GM18861 (cell line): ENCODE measurements at regions not wholly inside any gene's neighbourhood (a gene's known extent, or its start where the extent isn't known, plus 50 kb on each side); places are given as distances from the start of the nearest gene placed in this dataset.
"Not testable (repeated sequence)": the region's sequence is repeated elsewhere in the genome, so short reads cannot be mapped to it uniquely, and the experiment has no call there.

ENCODE experiments used
- ATAC-seq: cut with Tn5 transposase; IDR thresholded peaks from one replicate; pipeline ENCODE4 v1.9.1; 2021; ENCODE audit not compliant: unreplicated experiment

- no peak for ATAC-seq
Observed at GRCh38 chrX:74085642-74086236, 218.2 kb upstream of the ZCCHC13 start.

GRCh38 chrX:74080165-74080564 lies 223.8 kb upstream of the ZCCHC13 start:
- no peak for ATAC-seq

- ATAC-seq: no peak
Observed at GRCh38 chrX:74065831-74066390, 213.4 kb upstream of the XIST start.

GRCh38 chrX:74063426-74064155 lies 211.1 kb upstream of the XIST start:
- ATAC-seq: no peak

GRCh38 chrX:74061879-74062278 lies 209.4 kb upstream of the XIST start:
- no peak for ATAC-seq

DNA sequence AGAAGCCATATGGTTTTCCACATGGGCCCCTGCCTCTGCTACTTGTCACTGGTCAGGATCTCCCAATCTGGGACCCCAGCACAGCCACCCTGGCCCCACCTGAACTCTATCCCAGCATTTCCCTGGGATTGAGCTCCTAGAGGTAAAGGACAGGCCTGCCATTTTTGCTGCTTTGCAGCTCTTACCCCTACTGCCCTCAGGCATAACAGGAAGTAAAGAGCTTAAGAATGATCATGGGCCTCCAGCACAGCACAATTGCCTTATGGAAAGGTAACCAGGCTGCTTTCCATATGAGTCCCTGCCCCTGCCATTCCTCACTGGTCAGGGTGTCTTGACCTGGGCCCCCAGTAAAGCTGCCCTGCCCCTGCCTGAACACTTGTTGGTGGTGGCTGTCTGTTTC lies 196.6 kb upstream of the XIST start:
- ATAC-seq: no peak

GRCh38 chrX:74034066-74034465 lies 181.6 kb upstream of the XIST start:
- ATAC-seq: not testable (repeated sequence)

GRCh38 chrX:74031527-74031926 lies 179.0 kb upstream of the XIST start:
- not testable (repeated sequence) for ATAC-seq

- not testable (repeated sequence) for ATAC-seq
Observed at GRCh38 chrX:74030766-74031165, 178.3 kb upstream of the XIST start.

GRCh38 chrX:74025145-74025544 lies 172.6 kb upstream of the XIST start:
- ATAC-seq: not testable (repeated sequence)

GRCh38 chrX:74023203-74023602 lies 170.7 kb upstream of the XIST start:
- ATAC-seq: no peak

DNA sequence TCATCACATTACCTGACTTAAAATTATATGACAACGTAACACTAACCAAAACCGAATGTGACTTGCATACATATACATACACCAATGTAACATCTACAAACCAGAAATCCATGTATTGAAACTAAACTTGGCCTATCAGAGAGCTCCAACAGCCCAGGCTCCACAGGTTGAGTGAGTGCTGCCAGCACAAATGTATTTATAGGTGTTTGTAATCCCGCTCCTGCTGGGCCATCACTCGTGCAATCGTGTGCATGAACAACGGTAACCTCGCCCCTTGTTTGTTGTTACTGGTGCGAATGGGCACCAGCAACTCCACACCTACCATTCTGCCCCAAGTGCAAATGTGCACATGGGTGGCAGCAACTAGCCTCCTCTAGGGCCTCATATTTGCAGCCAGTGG lies 165.7 kb upstream of the XIST start:
- no peak for ATAC-seq

- peak; percentile 92 for ATAC-seq
Observed at GRCh38 chrX:74015379-74016019, 163.0 kb upstream of the XIST start.

DNA sequence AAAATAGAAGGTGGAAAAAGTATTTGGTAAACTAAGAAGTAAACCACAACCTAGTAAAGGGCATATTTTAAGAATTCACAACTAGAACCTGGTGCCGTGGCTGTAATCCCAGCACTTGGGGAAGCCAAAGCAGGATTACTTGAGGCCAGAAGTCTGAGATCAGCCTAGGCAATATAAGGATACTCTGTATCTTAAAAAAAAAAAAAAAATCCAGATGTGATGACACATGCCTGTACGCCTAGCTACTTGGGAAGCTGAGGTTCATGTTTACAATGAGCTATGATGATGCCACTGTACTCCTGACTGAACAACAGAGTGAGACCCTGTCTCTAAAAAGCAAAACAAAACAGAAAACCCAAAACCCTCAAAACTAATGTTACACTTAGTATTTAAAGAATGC lies 156.5 kb upstream of the XIST start:
- ATAC-seq: no peak

GRCh38 chrX:73992019-73992418 lies 139.5 kb upstream of the XIST start:
- no peak for ATAC-seq

GRCh38 chrX:73987166-73987565 lies 134.7 kb upstream of the XIST start:
- no peak for ATAC-seq

DNA sequence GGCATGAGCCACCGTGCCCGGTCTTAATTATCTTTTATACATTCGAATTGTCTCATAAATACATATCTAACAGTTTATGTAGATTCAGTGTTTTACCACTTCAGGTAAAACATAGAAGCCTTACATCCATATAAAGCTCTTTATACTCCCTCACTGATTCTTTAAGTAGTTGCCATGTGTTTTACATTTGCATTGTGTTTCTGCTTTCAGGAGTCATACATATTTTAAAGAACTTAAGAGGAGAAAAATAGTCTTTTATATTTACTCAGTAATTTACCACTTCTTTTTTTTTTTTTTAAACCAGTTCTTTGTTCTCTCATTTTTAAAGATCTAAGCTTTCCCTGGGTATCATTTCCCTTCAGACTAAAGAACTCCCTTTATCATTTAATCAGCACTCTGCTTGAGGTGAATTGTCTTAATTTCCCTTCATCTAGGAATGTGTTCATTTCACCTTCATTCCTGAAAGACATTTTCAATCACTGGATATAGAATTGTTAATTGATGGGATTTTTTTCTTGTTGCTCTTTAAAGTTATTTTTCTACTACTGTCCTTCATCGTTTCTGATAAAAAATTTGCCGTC lies 127.1 kb upstream of the XIST start:
- ATAC-seq: no peak

DNA sequence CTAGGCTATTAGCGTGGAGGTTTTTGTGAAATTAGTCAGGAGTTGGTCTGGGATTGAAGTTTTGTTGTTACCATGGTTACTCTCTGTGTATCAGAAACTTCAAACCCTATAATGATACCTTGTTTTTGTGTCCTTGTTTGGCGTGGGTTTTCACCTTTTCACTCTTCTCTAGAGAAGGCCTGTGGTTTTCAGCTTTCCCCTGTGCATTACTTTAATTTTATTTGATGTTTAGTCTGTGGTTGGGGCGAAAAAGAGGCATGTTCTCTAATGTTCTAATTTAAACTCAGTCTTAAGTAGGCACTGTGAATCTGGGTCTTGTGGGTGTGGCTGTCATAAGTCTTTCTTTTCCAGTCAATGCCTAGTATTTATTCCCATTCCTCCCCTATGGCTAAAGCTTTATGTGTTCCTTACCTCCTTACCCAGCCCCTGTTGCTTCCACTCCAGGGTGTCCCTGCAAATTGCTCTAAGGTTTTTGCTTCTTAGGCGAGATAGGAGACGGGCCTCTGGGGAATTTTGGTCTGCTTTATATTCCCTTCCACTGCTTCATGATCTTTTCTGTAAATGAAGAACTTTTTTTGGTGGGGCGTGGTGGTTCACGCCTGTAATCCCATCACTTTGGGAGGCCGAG lies 125.1 kb upstream of the XIST start:
- ATAC-seq: peak; percentile 75

GRCh38 chrX:73967461-73967860 lies 114.9 kb upstream of the XIST start:
- not testable (repeated sequence) for ATAC-seq

DNA sequence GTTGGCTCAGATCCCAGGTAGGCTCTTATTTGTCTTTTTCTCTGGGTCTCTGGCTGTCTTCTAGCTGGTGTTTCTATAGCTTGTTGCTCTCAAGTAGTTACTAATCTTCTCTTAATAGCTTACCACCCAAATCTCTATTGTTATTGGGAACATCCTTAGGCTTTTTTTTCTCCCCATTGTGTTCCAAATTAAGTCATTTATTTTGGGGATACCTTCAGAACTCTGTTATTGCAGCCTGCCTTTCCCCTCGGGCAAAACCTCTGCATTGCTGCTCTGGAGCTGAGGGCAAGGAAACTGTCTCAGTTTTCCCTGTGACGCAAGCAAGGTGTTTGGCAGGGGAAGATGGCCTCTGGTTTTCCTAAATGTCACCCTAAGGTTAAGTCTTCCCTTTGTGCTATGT lies 113.3 kb upstream of the XIST start:
- ATAC-seq: no peak

GRCh38 chrX:73964579-73964978 lies 112.1 kb upstream of the XIST start:
- ATAC-seq: no peak
